ENCODE measurements at regions not wholly inside any gene's neighbourhood (a gene's known extent, or its start where the extent isn't known, plus 50 kb on each side); places are given as distances from the start of the nearest gene placed in this dataset.

DNA sequence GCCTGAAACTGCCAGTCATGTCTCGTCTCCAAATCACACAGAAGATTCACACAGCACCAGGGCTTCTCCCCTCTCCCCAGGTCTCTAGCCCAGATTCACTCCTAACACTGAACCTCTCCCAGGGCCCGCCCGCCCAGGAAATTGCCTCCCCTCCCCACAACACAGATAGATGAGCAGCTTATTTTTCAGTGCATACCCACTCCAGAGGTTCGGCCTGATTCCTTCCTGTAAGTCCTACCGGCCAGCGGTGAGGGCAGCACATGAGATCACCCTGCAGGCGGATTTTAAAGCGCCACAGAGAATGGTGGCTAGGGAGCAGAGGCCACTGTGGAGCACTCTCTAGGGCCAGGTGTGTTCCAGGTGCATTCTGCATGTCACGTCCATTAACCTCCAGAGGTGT, 301.8 kb downstream of the IRF8 start:
- TF ChIP-seq, protein P1, sequence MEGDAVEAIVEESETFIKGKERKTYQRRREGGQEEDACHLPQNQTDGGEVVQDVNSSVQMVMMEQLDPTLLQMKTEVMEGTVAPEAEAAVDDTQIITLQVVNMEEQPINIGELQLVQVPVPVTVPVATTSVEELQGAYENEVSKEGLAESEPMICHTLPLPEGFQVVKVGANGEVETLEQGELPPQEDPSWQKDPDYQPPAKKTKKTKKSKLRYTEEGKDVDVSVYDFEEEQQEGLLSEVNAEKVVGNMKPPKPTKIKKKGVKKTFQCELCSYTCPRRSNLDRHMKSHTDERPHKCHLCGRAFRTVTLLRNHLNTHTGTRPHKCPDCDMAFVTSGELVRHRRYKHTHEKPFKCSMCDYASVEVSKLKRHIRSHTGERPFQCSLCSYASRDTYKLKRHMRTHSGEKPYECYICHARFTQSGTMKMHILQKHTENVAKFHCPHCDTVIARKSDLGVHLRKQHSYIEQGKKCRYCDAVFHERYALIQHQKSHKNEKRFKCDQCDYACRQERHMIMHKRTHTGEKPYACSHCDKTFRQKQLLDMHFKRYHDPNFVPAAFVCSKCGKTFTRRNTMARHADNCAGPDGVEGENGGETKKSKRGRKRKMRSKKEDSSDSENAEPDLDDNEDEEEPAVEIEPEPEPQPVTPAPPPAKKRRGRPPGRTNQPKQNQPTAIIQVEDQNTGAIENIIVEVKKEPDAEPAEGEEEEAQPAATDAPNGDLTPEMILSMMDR (IDR thresholded peaks at IDR 0.05; ENCODE audit: insufficient read depth, low read length, poor library complexity, severe bottlenecking) = no peak
- Histone ChIP-seq H3K27me3 (replicated peaks; ENCODE audit: control insufficient read depth, insufficient read depth, low read length) (peaks cover 3% of the 10 kb centered on the region), H3K36me3 (ENCODE audit: control insufficient read depth, insufficient read depth, low read length) (no peaks in the 10 kb centered on the region), H3K4me3 (replicated peaks; ENCODE audit: low read depth, low read length) (no peak overlapping the region)
- DNase-seq (ENCODE audit: extremely low read depth, insufficient read length) = no peak

DNA sequence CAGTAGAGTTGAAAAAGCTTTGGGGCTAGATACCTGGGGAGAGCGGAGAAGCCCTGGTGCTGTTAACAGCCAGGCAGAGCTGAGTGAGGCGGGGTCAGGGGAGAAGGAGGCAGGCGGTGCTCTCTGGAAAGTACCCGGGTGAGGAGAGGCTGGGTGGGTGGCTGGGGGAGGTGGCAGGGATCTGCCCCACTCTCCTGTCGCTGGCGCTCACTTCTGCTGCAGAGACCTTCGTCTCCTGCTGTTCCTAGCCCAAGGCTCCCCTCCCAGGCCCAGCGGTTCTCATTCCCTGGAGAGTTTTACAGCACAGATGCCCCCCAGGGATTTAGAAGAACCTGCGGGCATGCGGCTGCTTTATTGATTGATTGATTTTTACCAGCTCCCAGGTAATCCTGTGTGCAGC, 302.8 kb downstream of the IRF8 start:
- H3K4me3 ChIP-seq (replicated peaks; ENCODE audit: low read depth, low read length) = no peak overlapping the region
- H3K27me3 ChIP-seq (replicated peaks; ENCODE audit: control insufficient read depth, insufficient read depth, low read length) = peaks cover 3% of the 10 kb centered on the region
- no peaks in the 10 kb centered on the region for H3K36me3 ChIP-seq (ENCODE audit: control insufficient read depth, insufficient read depth, low read length)
- TF ChIP-seq, protein P1 (IDR thresholded peaks at IDR 0.05; ENCODE audit: insufficient read depth, low read length, poor library complexity, severe bottlenecking) = no peak
- no peak for DNase-seq (ENCODE audit: extremely low read depth, insufficient read length)

DNA sequence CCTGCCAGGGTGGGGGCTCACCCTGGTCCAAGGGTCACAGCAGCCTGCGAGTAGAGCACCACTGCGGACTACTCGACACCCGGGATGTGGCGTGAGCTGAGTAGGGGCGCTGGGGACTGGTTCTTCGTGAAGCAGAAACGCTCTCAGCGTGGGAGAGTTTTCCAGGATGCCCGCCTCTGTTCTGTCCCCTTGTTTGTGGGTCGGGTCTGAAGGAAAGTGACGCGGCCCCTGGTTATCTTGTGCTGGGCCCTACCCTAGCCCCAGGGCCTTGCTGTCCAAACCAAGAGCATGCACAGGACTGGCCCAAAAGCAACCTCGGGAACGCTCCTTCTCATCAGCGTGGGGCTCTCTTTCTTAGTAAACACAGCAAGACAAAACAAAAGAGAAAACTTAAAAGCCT, 303.3 kb downstream of the IRF8 start:
- H3K4me3 ChIP-seq (replicated peaks; ENCODE audit: low read depth, low read length) = no peak overlapping the region
- peaks cover 3% of the 10 kb centered on the region for H3K27me3 ChIP-seq (replicated peaks; ENCODE audit: control insufficient read depth, insufficient read depth, low read length)
- no peak for DNase-seq (ENCODE audit: extremely low read depth, insufficient read length)

DNA sequence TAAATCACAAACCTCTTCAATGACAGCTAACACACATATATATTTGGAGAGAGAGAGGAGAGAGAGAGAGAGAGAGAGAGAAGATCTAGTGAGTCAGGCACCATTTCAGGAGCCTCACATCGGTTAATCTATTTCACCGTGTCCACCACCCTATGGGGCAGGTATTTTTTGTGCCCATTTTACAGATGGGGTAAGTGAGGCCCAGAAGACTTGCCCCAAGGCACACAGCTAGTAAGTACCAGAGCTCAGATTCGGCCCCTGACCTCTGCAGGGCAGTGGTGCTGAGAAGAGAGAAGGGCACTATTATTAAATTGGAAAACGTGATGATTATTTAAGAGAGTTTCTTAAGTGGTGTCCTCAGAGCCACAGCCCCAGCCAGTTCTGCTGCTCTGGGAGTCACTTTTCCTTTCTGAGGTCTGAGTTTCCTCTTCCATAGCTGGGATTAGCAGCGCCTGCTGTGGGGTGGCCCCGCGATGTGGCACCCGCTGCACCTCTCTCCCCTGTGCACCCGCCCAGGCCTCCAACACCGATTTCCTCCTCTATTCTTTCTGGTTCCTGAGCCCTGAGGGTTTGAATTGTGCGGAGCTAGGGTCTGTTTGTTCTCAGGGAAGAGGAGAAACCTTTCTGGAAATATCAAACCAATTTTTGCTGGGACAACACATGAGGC, 303.9 kb downstream of the IRF8 start:
- H3K36me3 ChIP-seq (ENCODE audit: control insufficient read depth, insufficient read depth, low read length) = no peaks in the 10 kb centered on the region
- TF ChIP-seq, protein P1 (IDR thresholded peaks at IDR 0.05; ENCODE audit: insufficient read depth, low read length, poor library complexity, severe bottlenecking) = no peak
- DNase-seq (ENCODE audit: extremely low read depth, insufficient read length) = no peak
- H3K4me3 ChIP-seq (replicated peaks; ENCODE audit: low read depth, low read length) = no peak overlapping the region
- H3K27me3 ChIP-seq (replicated peaks; ENCODE audit: control insufficient read depth, insufficient read depth, low read length) = peaks cover 3% of the 10 kb centered on the region

More for the DNA sequence above, 303.3 kb downstream of the IRF8 start:
- TF ChIP-seq, protein P1 (IDR thresholded peaks at IDR 0.05; ENCODE audit: insufficient read depth, low read length, poor library complexity, severe bottlenecking) = no peak
- H3K36me3 ChIP-seq (ENCODE audit: control insufficient read depth, insufficient read depth, low read length) = no peaks in the 10 kb centered on the region

DNA sequence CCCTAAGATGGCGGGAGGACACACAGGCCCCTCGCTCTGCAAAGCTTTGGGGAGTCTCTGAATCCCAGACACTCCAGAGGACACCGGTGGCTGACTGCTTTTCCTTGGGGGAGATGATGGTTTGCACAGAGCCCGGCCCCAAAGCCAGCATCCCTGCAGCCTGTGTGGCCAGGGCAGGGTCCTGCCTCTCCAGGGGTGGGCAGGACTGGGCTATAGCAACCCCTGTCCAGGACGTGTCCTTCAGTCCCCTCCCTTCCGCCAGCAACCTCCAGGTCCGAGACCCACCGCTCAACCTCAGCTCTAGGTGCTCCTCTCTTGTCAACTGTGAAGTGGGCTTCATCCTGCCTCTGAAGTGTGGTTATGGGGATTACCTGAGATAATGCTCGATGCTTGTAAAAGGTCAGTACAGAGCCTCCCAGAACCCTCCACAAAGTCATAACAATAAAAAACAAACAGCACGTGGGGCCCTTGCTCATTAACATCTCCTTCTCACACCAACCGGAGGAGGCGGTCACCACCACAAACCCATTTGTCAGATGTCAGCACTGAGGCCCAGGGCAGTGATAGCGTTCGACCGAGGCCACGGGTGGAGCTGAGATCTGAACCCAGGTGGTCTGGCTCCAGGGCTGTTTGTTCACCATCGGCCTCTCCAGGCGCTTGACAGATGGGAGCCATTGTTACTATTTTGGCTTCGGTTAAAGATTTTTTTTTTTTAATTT, 304.8 kb downstream of the IRF8 start:
- no peaks in the 10 kb centered on the region for H3K36me3 ChIP-seq (ENCODE audit: control insufficient read depth, insufficient read depth, low read length)
- TF ChIP-seq, protein P1 (IDR thresholded peaks at IDR 0.05; ENCODE audit: insufficient read depth, low read length, poor library complexity, severe bottlenecking) = no peak
- H3K27me3 ChIP-seq (replicated peaks; ENCODE audit: control insufficient read depth, insufficient read depth, low read length) = peaks cover 3% of the 10 kb centered on the region
- H3K4me3 ChIP-seq (replicated peaks; ENCODE audit: low read depth, low read length) = no peak overlapping the region
- no peak for DNase-seq (ENCODE audit: extremely low read depth, insufficient read length)

Measured in GM06990 (cell line).